ENCODE measurements at regions not wholly inside any gene's neighbourhood (a gene's known extent, or its start where the extent isn't known, plus 50 kb on each side); places are given as distances from the start of the nearest gene placed in this dataset.

DNA sequence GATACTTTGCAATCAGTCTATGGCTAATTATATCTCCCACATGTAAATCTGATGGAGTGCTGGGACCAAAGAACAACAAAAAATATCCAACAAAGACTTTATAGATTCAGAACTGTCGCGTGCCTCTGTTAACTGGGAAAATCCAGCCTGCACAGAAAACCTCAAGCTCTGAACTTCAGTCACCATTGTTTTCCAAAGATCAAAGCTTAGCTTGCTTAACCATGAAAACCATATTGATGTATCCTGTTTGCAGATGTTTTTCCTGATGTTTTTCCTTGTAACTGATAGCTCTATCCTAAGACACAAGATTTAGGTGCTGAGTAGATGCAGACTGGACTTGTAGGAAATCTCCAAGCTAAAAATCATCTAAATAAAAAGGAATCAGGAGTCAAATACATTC lies 163.7 kb downstream of the GXYLT1 start:
- no peak for DNase-seq

DNA sequence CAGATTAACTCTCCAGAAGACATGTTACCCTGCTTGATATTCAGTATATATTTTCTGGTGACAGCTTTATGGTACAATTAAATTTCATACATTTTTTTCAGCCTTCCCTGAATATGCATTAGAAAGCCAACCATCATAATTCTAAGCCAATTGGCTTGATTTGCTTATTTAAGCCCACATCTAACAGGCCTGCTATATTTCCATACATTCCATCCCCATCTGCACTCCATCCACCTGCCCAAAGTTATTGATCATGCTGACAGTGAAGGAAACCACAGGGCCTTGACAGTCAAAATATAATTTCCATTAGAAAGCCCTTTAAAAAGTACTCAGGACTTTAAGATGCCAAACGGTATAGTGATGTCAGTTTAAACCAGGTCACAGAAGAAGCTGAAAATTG lies 164.3 kb downstream of the GXYLT1 start:
- DNase-seq = no peak

DNA sequence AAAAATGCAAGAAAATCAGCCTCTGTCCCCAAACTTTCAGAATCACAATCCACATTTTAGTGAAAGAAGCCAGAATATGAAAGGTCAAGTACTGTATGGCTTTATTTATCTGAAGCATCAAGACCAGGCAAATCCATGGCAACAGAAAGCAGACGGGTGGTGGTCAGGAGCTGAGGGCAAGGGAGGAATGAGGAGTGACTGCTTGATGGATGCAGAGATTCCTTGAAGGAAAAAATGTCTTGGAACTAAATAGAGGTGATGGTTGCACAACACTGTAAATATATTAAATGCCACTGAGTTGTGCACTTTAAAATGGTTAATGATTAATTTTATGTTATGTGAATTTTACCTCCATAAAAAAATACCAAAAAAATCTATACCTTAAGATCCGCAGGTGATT lies 165.1 kb downstream of the GXYLT1 start:
- DNase-seq = no peak

DNA sequence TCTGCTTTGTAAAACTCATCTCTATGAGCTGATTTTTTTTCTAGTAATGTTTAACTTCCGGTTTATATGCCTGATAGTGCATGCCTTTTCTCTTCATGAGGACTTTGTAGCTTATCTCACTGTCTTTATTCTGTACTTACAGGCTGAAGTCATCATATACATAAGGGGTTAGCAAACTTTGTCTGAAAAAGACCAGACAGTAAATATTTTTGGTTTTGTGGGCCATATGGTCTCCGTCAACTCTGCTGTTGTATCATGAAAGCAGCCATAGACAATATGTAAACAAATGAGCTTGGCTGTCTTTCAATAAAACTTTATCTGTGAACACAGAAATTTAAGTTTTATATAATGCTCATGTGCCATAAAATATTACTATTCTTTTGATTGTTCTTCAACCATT lies 172.1 kb downstream of the GXYLT1 start:
- no peak for DNase-seq

DNA sequence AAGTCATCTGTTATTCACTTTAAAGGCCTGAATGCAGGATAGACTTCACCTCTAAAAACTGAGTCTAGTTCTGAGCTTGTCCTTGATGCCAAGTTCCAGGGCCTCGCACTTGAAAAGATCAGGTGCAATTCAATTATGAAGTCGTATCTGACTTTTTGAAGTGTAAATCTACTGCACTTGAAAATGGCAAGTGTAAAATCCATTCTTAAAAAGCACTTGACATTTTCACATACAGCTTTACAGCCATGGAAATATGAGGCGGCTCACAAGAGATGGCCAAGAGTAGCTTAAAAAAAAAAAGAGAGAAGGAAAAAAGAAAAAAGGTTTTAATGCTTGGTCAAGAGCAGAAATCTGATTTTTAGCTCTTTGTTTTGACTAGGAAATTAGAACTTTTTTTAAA lies 172.5 kb downstream of the GXYLT1 start:
- DNase-seq = no peak

DNA sequence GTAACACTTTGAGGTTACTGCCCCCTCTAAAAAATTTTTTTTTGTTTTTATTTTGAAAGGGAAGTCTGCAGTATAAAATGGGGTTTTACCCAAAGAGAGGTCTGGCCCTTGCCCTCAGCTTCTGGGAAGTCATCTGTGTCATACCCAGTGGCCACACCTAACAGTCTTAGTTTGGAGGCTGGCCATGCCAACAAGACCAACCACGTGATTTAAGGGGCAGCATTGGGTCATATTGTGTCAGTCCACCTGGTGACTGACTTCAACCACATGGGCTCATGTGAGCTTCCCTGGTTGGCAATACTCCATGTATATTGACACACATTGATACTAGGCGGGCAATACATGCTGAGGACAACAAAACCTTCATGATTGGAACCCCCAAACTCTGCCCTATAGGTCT lies 173.9 kb downstream of the GXYLT1 start:
- DNase-seq = no peak

DNA sequence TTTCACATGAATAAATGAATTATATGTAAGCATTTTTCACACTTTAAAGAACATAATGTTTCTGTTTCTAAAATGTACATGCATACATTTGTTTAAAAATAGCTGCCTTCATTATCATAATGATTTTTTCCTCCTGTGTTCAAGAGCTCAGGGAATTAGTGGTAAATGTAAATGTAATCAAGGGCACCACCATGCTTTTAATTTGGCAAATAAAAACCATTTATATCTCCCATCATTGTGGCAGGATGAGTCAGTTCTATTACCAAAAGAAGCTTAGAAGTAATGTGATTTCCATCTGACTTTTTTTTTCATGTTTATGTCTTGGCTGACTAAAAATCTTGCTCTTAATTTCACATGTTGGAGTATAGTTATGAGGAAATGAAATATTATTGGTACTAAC lies 176.1 kb downstream of the GXYLT1 start:
- no peak for DNase-seq

DNA sequence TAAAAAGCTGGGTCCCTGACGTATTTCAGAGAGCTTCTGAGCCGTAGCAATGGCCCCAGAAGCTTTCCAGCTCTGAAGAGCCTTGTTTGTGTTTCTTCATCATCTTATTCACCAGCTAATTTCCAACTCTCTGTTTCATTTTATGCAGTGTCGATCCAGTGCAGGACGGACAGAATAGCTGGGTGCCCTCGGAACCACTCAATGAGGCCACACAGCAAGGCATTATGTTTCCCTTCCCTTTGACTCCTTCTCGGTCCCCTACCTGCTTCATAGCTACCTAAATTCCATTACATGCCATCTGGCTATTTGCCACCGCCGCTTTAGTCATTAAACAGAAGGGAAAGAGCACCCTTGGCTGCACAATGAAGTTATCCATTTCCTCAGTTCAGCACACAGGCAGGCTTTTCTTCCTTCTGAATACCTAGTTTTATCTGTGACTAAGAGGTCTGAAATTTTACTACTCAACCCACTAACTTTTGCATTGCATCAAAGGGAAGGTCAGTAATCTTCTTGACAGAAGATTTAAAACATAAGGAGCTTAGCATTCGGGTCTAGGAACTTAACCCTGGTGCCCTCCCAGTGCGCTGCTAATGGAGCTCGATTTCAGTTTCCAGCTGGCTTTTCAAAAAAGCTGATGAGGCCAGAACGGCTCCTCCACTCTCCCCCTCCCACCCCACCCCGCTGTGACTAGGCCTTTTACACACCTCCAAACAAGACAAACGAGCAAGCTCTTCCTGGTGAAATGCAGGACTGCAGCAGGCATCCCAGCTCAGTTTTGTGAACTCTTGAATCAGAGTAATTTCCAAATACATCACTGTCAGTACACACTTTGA lies 176.8 kb downstream of the GXYLT1 start:
- no peak for DNase-seq

DNA sequence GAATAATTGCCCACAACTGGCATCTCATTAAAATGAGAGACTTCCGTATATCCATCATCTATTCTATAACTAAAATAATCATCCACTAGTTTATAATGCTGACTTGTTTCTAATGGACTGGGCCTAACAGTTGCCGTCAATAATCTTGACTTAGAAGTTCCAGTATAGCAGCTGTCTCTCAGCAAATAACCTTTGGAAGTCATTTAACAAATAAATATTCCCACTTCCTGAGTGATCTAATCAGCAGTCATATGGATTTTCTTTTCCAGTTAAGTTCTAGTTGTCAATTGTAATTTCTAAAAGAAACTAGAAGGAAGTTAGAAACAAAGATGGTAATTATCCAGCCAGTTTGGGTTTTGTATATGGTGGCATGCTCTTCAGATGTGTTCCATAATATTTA lies 177.8 kb downstream of the GXYLT1 start:
- DNase-seq = no peak

DNA sequence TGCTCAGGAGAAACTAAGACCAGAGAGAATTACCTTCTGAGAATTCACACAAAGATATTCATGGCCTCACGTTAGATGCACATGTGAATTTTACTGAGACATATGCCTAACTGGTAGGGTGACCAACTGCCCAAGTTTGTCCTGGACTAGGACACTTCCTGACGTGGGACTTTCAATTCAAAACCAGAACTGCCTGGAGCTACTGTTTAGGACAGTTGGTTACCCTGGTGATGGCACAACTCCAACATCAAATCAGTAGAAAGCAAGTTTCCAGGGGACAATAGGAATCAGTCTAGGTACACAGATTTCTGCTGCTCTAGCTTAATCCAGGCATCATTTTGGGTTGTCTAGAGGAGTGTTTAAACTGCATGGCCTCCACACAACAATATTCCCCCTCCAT lies 178.7 kb downstream of the GXYLT1 start:
- no peak for DNase-seq

DNA sequence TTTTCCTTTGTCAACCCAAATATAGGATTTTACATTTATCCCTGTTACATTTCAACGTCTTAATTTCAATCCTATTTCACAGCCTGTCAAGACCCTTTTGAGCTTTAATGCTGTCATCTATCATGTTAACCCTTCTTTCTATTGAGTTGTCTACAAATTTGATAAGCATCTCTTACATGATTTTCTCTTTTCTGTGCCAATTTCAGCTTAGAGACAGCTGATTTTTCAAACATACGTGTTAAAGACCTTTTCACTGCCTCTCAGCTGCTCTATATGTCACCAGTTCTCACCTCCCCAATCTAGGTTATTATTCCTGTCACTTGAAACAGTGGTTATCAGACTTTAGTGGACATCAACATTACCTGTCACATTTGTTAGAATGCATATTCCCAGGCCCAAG lies 181.3 kb downstream of the GXYLT1 start:
- DNase-seq = no peak

DNA sequence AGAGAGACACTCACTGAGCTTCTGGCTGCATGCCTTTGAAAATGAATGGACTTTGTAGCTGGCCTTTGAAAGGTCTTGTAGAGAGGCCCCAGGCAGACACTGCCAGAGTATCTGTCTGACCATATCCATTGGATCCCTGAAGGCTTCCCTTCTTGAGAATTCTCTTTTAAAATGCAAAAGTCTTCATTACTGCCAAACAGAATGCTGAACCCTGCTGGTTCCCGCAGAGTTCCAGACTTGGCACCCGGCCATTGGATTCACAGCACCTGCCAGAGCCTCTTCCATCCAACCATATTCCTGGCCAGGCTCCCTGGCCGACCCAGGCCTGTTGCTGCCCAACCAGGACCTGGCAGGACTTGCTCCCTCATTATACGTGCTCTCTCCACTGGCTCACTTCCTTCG lies 182.5 kb downstream of the GXYLT1 start:
- peak; percentile 72 for DNase-seq

DNA sequence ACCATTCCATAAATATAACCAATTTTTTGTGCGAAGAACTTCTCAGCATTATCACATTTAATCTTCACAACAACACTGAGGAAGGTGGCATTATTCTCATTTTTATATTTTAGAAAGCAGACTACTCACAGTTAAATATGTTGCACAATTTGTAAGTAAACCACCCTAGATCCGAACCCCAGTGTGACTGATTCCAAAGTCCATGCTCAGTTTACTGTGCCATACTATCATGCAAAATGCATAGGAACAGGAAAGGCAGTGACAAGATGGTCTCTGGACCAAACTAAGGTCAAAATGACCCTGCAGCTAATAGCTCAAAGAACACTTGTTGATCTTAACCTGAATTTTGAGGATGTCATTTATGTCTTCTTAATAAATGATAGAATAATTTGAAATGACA lies 185.4 kb downstream of the GXYLT1 start:
- DNase-seq = no peak

DNA sequence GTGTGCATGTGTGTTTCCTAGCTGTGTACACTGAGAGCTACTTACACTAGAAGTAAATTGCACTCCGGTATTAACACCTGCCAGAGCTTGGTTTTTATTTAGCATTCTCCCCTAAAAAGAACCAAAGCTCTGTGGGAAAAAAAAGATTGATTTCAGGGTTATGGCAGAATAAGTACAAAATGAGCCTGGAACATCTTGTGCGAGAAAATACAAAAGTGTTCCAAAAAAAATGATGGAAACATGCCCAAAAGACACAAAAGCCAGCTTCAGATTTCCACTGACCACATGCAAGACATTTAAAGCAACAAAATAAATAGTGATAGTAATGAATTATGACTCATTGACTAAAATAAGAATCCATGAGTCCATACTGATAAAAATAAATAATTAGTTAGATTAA lies 188.3 kb downstream of the GXYLT1 start:
- DNase-seq = no peak

DNA sequence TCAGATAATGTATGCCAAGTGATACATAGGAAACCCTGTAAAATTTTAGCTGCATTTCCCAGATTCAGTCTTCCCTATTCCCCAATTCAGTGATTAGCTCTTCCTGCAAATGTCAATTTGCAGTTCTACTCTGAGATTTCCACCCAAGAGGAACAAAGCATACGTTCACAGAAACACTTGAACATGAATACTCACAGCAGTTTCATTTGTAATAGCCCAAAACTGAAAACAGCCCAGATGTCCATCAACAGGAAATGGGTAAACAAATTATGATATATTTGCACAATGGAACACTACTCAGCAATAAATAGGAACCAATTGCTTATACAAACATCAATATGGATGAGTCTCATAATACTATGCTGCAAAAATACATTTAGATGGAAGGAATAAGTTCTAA lies 194.2 kb downstream of the GXYLT1 start:
- DNase-seq = no peak

DNA sequence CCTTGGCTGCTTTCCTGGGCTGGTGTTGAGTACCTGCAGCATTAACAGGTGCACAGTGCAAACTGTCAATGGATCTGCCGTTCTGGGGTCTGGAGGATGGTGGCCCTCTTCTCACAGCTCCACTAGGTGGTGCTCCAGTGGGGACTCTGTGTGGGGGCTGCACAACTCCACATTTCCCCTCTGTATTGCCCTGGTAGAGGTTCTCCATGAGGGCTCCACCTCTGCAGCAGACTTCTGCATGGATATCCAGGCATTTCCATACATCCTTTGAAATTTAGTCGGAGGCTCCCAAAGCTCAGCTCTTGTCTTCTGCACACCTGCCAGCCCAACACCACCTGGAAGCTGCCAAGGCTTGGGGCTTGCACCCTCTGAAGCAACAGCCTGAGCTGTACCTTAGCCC lies 198.6 kb downstream of the GXYLT1 start:
- DNase-seq = no peak

DNA sequence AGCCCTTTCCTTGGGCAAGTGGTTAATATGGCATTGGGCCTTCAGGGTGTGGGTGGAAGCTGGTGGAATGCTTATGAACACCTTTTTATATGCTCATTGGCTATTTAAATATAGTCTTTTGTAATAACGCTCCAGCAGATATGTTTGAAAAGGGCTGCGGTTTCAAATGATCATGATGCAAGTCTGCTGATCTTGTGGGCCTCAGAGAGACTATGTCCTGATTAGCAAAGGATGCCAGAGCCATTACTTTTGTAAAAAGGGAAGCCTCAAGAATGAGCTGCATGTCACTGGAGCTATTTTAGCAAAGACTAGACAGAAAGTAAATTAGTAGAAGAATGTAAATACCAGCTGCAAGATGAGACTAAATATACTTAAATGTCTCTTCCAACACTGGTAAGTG lies 200.5 kb downstream of the GXYLT1 start:
- DNase-seq = no peak

DNA sequence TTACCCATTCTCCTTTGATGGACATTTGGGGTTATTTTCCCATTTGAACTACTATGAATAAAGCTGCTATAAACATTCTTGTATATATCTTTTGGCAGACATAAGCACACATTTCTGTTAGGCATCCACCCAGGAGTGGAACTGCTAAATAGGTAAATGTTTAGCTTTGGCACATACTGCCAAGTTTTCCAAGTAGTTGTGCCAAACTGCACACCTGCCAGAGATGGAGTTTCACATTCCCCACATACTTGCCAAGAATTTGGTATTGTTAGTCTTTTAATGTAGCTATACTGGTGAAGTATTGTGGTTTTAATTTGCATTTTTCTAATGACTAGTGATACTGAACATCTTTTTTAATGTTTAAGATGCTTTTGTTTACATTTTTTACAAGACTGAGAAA lies 201.0 kb downstream of the GXYLT1 start:
- no peak for DNase-seq

DNA sequence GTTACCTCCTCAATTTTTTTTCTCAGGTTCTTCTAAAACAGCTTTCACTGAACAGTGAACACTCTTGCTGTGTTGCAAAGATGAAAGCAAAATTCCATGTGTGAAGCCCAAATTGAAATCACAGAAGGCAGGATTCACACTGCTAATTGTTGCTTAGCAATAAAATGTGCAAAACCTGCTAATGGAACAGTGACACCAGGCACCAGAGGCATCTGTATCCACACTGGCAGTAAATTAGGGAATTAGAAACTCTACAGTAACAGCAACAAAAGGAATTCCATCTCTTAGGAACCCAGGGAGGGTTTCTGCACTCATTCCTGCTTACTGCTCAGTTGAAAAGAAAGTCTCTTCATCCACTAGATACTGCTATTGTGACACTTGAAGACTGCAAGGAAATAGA lies 202.3 kb downstream of the GXYLT1 start:
- DNase-seq = no peak

DNA sequence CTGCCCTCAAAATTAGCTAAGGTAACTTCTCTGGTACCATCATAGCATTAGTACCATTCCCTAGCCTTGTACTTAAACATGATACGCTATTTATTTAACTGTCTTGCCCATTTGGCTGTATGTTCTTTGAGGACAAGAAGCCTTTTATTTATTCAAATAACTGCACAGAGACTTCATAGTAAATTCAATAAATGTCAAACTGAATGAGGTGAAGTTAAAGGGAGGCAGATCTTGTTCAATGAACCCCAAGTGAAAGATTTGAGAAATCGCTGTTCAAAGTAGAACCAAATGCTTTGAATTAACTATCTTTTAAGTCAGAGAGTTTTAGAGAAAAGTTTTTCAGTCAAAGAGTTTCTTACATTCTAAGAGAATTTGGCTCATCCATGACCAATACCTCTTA lies 203.6 kb downstream of the GXYLT1 start:
- DNase-seq = no peak

DNA sequence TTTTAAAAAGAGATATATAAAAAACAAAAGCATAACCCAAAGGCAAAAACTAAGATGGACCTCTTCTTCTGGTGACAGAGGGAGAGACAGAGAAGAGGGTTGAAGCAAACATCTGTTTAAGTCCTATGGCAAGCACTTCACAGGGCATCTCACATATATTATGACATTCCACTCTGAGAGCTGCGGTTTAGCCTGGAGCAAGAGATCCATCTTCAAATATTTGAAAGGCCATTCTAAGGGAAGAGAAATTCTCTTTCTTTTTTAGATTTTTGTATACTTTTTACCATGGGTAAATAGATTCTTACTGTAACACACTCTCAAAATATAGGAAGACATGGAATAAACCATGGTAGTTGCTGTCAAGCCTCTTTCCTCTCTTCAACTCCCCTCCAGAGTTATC lies 204.1 kb downstream of the GXYLT1 start:
- no peak for DNase-seq

DNA sequence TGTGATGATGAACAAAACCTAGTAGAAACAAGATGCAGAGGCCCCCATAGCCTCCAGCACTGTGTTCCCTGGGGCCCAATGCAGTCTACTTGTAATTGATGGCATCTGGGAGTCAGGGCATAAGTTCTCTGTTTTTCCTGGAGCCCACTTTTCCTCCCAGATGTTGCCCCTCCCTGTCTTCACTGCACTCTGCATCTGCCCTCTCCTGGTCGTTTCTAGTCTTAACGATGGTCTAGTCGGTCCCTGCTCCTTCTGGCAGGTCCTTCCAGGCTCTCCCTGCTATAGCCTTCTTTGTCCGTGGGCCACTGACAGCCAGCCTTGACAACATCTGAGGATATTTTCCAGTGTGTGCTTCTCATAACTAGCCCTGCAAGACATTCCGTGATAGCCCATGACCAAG lies 208.3 kb downstream of the GXYLT1 start:
- DNase-seq = no peak

DNA sequence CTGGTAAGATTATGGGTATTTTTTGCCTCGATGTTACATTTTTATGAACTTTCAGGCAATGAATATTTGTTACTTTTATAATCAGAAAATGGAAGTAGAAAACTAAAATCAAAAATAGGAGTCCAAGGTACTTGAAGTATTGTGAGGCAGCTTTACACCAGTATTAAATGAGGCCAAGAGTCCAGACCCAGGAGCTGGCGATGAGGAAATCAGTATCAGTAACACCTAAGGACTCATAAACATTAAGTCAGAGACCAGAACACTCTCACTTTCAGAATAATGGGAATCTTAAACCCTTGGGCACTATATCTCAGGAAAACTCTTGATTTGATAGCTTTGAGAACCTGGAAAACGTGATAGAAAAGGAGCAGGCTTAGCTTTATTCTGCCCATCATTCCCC lies 208.8 kb downstream of the GXYLT1 start:
- DNase-seq = no peak

DNA sequence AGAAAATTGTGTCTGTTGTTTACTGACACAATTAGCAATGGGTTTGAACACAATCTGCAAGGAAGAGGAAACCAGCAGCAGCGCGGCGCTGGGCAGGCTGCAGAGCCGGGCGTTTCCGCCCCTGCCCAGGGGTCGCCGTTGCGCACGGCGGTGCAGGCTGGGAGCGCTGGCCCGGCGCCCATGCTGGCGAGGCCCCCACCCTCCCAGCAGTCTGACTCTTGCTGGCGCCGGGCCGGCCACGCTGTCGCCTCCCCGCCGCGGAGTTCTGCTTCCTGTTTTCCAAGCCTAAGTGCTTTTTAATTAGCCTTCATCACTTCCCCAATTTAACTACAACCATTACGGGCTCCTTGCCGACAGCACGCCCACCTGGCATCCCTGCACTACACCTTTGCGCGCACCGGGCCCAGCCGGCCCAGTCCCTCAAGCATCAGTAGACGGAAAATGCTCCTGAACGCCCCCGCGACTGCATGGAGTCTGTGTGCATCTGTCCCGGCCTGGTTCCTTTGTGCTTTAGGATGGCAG lies 212.1 kb downstream of the GXYLT1 start:
- peak; percentile 94 for DNase-seq

DNA sequence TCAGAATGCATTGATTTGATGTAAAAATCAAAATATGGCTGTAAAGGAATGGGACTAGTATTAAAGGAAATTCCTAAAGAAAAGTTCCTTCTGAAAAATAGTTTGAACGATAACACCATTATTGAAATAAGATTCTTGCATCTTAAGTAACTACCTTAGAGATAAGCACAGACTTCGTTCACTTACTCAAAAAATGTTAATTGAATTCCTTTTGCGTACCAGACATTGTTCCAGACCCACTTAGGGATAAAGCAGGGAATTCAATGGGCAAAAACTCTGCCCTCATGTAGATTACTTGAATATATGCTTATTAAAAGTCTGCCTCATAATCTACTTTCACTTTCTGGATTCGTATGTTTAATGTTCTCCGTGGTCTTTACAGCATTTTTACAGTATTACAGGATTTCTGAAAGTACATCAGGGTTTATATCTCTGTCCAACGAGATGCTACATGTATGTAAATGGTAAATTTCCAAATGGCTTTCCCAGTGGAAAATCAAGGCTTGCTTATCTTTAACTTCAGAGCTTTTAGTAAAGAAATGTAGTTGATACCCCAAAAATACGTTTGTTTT lies 213.7 kb downstream of the GXYLT1 start:
- no peak for DNase-seq
